ENCODE measurements at regions not wholly inside any gene's neighbourhood (a gene's known extent, or its start where the extent isn't known, plus 50 kb on each side); places are given as distances from the start of the nearest gene placed in this dataset.

DNA sequence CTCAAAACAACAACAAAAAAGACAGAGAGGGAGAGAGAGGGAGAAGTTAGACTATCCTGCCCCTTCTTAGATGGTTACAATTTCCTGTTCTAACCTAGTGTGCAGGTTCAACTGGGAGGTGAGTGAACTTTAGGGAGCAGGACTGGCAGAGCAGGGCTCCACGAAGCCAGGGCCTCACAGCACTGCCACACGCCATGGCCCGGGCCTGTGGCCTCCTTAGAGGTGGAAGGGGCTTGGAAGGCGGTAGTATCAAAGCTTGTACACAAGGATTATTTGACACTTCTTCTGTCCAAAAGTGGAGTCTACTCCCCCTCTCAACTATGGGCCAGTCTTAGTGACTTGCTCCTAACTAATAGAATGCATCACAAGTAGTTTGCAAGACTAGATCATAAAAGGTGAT is 62.9 kb upstream of the TMEM72 start:
- TF ChIP-seq POLR2A (IDR thresholded peaks at IDR 0.05; ENCODE audit: low read depth, low read length) (no peak), POLR2AphosphoS5 (IDR thresholded peaks at IDR 0.05; ENCODE audit: low read depth, low read length) (no peak)
